GM21786 (cell line): ENCODE measurements at regions not wholly inside any gene's neighbourhood (a gene's known extent, or its start where the extent isn't known, plus 50 kb on each side); places are given as distances from the start of the nearest gene placed in this dataset.
A peak's percentile ranks its signal among the peaks of the same experiment; 100 is the strongest.
"Not testable (repeated sequence)": the region's sequence is repeated elsewhere in the genome, so short reads cannot be mapped to it uniquely, and the experiment has no call there.

Source experiments
- ATAC-seq: cut with Tn5 transposase; IDR thresholded peaks from one replicate; pipeline ENCODE4 v1.9.1; 2021; ENCODE audit not compliant: unreplicated experiment

DNA sequence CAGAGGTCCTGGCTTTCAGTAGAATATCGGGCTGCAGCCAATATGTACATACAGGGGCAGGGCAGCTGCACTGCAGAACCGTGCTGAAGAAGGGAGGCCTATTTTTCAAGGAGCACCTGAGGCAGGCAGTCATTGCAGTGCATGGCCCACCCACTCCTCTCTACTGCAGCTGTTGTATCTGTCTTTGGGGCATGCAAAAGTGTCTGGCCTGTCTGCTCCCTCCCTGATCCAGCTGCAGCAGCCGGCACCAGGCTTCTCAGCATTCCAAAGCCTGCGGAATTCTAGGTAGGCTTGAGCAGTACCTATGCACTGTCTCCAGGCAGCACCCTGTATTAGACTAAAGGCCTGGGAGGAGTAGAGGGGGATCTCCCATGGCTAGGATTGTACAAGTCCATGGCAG is 415.2 kb upstream of the MAGEB16 start:
- ATAC-seq = no peak

DNA sequence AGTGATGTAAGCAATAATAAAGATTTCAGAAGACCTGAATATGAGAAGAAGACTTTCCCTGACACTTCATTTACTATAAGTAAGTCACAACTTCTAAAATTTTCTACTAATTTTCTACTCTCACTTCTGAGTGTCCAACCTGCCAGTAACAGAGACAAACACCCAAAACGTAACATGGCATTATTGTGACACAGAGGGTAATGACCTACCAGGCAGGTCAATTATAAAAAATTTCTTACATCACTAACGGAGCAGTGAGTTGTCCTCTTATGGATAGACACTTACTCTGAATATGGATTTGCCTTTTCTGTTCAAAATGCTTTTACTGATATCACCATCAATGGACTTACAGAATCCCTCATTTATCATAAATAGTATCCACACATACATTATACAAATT is 405.9 kb upstream of the MAGEB16 start:
- no peak for ATAC-seq

DNA sequence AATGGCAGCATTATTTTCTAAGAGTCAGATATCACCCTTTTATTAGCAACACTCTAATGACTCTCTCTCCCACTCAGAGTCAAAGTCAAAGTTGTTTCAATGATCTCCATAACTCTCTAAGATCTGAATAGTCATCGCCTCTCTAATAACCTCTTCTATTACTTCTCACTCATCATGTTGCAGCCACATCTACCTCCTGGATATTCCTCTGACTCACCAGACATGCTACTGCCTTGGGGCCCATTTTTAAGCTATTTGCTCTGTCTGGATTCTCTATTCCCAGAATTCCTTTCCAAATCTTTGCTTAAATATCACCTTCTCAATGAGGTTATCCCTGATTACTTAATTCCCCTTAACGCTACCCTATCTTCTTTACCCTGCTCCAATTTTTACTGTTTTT is 391.8 kb upstream of the MAGEB16 start:
- no peak for ATAC-seq

DNA sequence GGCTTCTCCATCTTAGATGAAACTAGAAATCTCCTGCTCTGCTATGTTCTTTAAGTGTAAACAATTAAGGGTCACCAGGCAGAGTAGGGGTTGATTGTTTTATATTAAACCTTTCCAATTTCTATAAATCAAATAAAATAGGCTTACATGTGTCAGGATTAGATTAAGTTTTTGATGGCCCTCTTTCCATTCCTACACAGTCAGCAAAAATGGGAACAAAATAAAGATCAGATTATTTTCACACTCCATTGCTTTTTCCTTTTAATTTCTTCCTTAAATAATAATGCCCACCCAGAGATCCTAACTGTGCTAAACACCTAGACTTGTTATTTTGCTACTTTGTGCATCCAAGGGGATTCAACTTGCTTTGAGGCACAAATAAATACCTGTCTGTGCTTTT is 381.4 kb upstream of the MAGEB16 start:
- no peak for ATAC-seq

DNA sequence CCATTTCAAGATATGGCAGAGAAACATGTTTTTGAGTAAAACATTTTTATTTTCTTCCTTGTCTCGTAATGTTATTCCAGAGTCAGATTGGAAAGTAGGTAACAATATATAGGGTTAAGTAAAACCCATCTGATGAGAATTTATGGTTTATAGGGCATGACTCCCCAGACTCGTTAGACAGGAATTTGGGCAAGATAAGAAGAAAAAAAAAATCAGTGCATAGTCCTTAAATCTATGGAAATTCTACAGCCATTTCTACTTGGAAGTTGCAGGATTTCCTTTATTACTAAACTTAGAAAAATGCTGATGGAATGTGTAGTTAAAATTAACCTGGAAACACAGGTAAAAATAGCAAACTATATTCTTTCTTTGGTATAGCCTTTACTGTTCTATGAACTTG is 366.1 kb upstream of the MAGEB16 start:
- ATAC-seq = no peak

DNA sequence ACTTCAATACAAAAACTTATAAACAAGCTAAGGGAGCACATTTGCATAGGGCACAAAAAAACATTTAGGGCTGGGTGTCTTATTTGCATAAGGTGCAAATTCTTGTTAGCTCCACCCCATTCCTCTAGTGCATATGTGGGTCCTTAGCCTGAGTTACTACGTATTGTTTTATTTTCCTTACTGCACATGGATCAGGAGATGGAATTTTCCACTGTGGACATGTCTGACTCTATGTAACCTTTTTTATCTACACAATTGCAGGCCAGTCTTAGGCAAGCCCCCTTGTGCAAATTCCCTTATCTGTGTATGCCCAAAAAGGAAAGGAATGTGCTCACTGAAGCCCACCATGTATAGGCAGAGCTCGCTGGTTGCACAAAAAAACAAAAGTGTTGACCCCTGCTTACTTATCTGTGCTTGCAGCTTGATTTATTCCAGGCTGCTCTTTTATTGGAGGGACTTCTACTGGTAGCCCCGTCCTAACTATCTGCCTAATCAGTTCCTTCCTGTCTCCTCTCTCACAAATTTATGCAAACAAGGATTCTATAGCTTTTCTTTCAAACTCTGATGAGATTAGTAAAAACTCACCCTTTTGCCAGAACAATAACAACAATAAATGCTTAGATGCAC is 359.0 kb upstream of the MAGEB16 start:
- no peak for ATAC-seq

DNA sequence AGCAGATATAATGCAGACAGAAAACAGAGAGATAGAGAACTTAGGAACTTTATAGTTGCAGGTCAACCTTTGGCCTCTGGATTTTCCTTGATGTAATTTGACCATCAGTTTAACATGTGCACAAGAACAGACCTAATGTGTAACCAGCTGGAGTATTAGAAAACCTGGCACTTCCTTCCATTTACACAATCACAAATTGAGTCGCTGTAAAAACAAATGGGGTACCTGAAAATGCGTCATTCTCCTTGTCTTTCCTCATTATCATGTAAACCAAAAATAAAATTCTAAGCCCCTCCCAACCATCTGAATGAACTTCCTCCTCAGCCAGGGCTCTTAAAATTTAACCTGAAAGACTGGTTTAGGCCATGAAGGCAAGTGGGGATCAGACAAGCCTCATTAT is 358.4 kb upstream of the MAGEB16 start:
- no peak for ATAC-seq

DNA sequence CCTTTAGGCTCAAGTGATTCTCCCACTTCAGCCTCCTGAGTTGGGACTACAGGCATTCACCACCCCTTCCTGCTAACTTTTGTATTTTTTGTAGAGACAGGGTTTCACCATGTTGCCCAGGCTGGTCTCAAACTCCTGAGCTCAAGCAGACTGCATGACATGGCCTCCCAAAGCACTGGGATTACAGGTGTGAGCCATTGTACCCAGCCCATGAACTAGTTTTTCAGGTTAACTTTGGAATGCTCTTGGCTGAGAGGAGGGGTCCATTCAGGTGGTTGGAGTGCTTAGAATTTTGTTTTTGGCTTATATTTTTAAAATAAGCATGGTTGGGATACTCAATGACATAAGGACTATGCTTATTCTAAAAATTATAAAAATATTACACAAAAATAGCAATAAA is 355.7 kb upstream of the MAGEB16 start:
- no peak for ATAC-seq

DNA sequence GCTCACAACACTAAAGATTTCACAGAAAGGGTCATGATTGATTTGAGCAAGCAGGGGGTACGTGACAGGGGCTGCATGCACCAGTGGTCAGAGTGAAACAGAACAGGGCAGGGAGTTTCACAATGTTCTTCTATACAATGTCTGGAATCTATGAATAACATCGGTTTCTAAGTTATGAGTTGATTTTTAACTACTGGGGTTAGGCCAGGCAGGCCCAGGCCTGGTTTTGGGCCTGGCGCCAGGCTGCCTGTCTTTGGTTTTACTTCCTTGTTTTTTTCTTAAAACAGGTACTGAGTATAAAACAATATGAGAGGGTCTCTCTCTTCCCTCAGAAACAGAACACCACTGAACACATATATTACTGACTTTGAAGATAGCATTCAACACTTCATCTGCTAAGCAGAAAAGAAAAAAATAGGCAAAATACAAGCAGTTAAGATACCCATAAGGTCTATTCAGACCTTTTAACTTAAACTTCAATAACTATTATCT is 355.0 kb upstream of the MAGEB16 start:
- ATAC-seq = peak; percentile 57

DNA sequence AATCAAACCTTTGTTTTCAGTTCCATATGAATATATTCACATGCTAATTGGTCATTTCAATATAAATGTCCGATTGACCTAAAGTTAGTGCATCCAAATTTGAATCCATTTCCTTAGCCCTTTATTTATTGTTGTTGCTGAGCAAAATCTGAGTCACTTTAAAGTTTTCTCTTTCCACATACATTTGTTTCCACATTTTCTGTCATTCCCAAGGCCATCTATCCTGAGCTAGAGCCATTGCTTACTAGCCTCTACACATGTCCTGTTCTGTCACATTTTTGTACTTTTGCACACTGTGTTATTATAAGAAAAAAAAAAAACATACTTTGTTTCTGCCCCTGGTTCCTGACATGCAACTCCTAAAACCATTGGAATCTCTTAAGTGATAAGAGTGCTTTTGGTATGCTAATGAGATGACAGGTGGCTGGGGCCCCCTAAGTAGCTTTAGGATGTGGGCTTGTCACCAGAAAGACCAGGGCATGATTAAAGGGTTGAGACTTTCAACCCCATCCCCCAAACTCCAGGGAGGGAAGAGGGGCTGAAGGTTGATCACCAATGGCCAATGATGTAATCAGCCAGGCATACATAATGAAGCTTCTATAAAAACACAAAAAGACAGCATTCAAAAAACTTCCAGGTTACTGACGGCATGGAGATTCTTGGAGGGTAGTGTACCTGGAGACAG is 353.3 kb upstream of the MAGEB16 start:
- no peak for ATAC-seq

DNA sequence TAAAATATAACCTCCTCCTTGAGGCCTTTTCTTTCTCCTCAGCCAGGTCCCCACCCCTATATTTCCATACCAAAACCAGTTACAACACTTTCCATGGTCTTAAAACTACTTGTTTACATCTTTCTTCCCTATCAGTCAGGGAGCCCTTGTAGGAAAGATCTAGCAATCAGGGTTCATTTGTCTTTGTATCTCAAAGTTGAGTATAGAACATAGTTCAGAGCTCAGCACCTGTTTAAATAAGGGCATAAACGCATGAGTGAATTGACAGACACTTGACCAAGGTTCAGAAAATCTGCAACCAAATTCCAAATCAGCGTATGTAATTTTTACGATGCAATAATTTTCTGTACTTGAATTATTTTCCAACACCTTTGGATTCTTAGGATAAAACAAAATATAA is 352.2 kb upstream of the MAGEB16 start:
- ATAC-seq = no peak

DNA sequence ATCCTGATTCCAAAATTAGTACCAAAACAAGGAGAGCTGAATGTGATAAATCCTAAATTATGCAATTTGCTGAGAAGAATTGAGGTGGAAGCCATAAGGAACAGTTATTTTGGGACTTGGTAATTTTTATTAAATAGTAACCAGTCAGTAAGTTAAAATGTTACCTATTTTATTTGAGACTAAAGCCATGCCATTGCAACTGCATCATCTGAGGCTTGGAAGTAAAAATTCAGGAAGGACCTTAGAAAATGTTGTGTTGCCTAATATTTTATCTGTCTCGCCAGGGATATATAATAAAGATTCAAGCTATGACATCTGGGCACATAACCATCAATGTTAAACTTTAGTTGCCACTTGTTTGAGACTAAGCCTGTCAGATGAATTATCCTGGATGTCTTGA is 341.3 kb upstream of the MAGEB16 start:
- no peak for ATAC-seq

DNA sequence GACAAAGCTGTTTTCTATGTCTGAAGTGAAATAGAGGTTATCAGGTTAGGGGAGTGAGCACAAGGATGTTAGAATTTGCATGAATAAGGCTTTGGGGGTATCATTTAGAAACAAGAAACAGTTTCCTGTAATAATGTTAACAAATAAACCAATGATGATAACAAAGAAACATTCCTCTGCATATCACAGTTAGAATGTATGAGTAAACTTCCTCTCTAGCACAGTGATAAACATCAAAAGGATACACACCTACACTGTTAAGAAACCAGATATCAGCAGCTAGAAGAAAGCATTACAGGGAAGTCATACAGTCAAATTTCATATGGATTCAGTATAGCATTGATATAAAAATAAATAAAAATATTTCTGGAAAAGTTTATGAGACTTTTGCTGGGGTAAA is 340.0 kb upstream of the MAGEB16 start:
- ATAC-seq = no peak

DNA sequence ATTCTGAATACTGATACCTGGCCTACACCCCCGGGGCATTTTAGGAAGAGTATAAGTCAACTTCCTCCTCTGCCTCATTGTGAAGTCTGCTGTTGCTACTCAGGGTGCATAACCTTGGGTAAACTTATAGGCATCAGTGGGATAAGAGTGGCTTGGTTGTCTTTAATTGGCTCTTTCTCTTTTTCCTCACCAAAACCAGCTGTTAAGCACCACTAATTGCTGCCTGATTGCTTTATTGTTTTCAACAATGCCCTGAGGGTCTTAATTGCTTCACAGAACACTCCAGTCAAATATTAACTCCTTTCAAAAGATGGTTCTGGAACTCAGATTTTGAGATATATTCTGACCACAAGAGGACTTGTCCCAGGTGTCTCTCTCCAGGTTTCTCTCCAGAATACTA is 337.0 kb upstream of the MAGEB16 start:
- ATAC-seq = no peak

DNA sequence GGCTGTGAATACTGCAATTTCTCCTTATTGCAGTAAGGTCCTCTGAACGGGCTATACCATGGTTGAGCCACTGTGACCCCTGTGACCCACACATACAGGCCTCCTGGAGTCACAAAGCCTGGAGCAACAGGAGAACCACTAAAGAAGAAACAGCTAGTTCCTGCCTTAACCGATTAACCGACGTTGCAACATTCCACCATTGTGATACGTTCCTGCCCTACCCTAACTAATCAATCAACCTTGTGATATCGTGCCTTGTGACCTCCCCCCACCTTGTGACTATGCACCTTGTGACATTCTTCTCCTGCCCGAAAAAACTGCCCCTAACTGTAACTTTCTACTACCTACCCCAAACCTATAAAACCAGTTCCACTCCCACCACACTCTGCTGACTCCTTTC is 301.5 kb upstream of the MAGEB16 start:
- not testable (repeated sequence) for ATAC-seq

DNA sequence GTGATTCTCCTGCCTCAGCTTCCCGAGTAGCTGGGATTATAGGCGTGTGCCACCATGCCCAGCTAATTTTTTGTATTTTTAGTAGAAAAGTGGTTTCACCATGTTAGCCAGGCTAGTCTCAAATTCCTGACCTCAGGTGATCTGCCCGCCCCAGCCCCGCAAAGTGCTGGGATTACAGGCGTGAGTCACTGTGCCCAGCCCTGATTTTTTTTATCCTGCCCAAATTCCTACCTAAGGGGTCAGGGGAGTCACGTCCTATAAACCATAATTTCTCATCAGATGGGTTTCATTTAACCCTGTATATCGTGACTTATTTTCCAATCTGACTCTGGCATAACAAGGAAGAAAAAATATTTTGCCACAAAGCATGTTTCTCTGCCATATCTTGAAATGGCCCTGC is 300.7 kb upstream of the MAGEB16 start:
- ATAC-seq = not testable (repeated sequence)

DNA sequence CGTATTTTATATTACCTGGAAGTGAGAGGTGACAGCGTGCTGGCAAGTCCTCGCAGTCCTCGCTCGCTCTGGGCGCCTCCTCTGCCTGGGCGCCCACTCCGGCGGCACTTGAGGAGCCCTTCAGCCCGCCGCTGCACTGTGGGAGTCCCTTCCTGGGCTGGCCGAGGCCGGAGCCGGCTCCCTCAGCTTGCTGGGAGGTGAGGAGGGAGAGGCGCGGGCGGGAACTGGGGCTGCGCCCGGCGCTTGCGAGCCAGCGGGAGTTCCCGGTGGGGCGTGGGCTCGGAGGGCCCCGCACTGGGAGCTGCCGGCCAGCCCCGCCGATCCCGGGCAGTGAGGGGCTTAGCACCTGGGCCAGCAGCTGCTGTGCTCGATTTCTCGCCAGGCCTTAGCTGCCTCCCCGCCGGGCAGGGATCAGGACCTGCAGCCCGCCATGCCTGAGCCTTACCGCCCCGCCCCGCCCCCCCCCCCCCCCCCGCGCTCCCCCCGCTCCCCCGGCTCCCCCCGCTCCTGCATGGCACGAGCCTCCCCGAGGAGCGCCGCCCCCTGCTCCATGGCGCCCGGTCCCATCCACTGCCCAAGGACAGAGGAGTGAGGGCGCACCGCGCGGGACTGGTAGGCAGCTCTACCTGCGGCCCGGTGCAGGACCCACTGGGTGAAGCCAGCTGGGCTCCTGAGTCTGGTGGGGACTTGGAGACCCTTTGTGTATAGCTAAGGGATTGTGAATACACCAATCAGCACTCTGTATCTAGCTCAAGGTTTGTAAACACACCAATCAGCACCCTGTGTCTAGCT is 298.9 kb upstream of the MAGEB16 start:
- ATAC-seq = no peak

DNA sequence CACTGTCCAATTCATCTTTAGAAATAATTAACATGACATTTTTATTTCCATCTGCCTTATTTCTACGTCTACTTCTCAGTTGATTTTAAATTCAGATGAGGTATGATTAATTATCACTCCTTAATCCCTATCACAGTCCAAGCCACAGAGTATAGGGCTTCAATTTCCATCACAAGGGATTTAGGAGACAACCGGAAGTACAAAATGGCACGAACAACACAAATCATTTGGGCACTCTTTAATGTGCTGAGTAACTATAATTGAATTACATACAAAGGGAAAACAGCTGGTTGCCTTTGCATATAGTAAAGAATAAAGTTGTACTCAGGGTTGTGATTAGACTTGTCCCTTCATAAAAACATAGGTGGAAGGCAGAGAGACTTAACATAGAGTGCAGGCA is 290.4 kb upstream of the MAGEB16 start:
- ATAC-seq = no peak

DNA sequence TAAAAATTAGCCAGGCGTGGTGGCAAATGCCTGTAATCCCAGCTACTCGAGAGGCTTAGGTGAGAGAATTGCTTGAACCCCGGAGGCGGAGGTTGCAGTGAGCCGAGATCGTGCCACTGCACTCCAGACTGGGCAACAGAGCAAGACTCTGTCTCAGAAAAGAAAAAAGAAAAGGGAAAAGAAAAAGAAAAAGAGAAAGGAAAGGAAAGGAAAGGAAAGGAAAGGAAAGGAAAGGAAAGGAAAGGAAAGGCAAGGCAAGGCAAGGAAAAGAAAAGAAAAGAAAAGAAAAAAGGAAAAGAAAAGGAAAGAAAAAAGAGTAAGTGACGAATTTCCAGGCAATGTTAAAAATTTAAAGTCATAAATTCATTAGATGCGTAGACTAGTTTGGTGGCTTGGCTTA is 250.1 kb upstream of the MAGEB16 start:
- ATAC-seq = not testable (repeated sequence)

DNA sequence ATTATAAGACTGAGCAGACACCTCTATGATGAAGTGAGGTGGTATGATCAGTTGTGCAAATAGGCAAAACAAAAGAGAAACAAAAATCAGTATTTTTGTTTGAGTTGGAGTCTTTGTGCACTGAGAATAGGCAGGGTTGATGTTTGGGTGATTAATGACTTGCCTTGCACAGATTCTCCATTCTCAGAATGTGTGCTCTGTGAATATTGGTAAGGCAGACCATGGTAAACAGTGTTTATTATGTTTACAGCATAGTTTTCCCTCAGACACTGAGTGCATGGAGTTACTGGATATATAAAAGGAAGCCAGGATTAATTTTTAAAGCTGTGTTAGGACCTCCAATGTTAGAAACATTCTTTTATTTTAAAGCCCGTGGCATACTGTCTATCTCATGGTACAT is 240.2 kb upstream of the MAGEB16 start:
- no peak for ATAC-seq

DNA sequence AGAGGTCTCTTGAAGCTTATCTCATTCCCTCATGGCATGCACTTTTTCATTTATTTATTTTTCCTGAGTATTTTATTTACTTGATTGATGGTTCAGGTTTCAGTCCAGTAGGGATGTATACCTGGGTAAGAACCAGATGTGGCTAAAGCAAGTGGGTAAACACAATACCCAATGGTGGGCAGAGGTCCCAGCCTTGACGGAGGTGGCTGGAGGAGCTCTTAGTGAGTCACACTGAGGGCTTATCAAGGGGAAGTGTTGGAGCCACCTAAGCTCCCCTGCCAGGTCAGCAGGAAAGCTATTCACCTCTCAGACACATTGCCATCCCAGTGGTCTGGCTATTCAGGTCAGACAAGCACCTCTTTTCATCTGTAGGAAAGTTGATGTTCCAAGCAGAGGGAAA is 236.2 kb upstream of the MAGEB16 start:
- ATAC-seq = no peak

DNA sequence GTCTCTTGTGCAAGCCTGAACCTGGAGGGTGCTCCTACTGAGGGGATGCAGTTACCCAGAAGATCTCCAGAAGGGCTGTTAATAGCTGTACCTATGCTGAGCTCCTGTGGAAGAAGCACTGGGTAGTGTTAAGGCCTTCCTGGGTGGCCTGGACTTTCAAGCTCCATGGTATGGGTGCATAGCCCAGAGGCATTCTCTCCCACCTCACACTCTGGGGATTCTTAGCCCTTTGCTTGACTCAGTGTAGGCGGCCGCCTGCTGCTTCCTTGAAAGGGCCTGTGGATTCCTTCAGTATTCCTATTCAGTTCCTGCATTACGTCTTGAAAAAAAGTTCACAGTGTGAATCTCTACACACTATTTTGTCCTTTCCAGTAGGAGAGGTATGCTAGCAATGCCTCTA is 235.7 kb upstream of the MAGEB16 start:
- ATAC-seq = no peak
